Activated naive CD8-positive, alpha-beta T cell treated with anti-CD3 and anti-CD28 coated beads, Interleukin-2, amount 10 ng/mL, durations not matched to agents 7 days and 5 days (primary cell): ENCODE measurements at regions not wholly inside any gene's neighbourhood (a gene's known extent, or its start where the extent isn't known, plus 50 kb on each side); places are given as distances from the start of the nearest gene placed in this dataset.

Experiments
- ATAC-seq: fragments of 150-1000 bp; cut with Tn5 transposase; one replicate; pipeline ENCODE4 v1.10.0; 2021; ENCODE audit warnings: low read depth, moderate library complexity
- POLR2A ChIA-PET: fragments of 350-600 bp; sonication (Branson Sonifier 250); formaldehyde crosslinking; loops from one replicate; lab custom pipeline; 2021; ENCODE audit warnings: antibody characterized with exemption; lab: Charles Lee
- DNase-seq: peaks from one replicate; pipeline ENCODE4 v3.0.0; 2021
- H3K27ac Mint-ChIP-seq: one replicate; pipeline ENCODE4 v1.8.0; 2022; ENCODE audit warnings: mild to moderate bottlenecking, mixed read lengths
- H3K27me3 Mint-ChIP-seq: one replicate; pipeline ENCODE4 v1.8.0; 2022; ENCODE audit warnings: mild to moderate bottlenecking, moderate library complexity, mixed read lengths
- H3K36me3 Mint-ChIP-seq: one replicate; pipeline ENCODE4 v1.8.0; 2021; ENCODE audit warnings: mild to moderate bottlenecking, mixed read lengths
- H3K4me1 Mint-ChIP-seq: one replicate; pipeline ENCODE4 v1.8.0; 2021; ENCODE audit warnings: mixed read lengths
- H3K4me3 Mint-ChIP-seq: one replicate; pipeline ENCODE4 v1.8.0; 2022; ENCODE audit warnings: mild to moderate bottlenecking, moderate library complexity, mixed read lengths
- H3K9me3 Mint-ChIP-seq: one replicate; pipeline ENCODE4 v1.8.0; 2021; ENCODE audit warnings: mixed read lengths

- no peak for ATAC-seq
- H3K27me3 Mint-ChIP-seq, result no peaks in the 10 kb centered on the region
- no peak overlapping the region for H3K4me3 Mint-ChIP-seq
- H3K36me3 Mint-ChIP-seq, result no peaks in the 10 kb centered on the region
- no peak overlapping the region for H3K27ac Mint-ChIP-seq
- peaks cover 2% of the 10 kb centered on the region for H3K9me3 Mint-ChIP-seq
- POLR2A ChIA-PET, result no interaction called here
- no peaks in the 10 kb centered on the region for H3K4me1 Mint-ChIP-seq
- no peak for DNase-seq
Measured at GRCh38 chr11:28632338-28632737, 524.1 kb downstream of the METTL15 start.

GRCh38 chr11:28631148-28631547, 523.0 kb downstream of the METTL15 start:
- ATAC-seq (no peak), DNase-seq (no peak)
- Mint-ChIP-seq H3K9me3 (peaks cover 2% of the 10 kb centered on the region), H3K4me1 (no peaks in the 10 kb centered on the region), H3K4me3 (no peak overlapping the region), H3K27ac (no peak overlapping the region), H3K36me3 (no peaks in the 10 kb centered on the region), H3K27me3 (no peaks in the 10 kb centered on the region)
- POLR2A ChIA-PET, result no interaction called here

DNA sequence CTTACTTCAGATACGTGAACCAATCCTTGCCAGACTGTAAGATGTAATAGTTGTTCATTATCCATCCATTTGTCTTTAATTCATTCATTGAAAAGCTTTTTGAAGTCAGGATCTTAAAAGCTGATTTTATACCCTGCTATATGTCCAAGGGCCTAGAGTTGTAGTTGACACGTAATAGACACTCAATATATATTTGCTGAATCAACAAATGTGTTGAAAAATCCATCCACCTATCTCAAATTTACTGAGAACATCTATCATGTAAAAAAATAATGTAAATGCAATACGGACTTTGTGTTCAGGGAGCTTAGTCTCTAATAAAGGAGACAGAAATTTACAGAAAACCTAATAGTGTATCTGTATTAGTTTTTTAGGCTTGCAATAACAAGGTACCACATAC, 521.0 kb downstream of the METTL15 start:
- H3K9me3 Mint-ChIP-seq, result peaks cover 2% of the 10 kb centered on the region
- H3K4me3 Mint-ChIP-seq, result no peak overlapping the region
- ATAC-seq, result no peak

DNA sequence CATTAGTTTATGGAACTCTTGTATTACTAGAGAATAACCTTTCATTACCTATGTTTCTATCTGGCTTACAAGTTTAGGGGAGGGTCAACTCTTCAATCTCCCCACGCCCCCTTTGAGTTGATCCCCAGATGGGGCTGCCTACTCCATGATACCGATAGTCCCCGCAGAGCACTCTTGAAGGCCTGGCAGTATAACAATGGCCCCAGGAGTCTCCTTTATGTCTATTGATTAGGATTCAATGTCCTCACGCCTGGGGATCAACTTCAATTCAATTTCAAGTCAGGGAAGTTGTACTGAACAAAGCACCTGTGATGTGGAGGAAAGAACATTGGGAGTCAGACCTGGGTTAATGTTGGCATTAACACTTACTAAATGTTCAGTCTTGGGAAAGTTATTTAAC, 520.2 kb downstream of the METTL15 start:
- no peaks in the 10 kb centered on the region for H3K36me3 Mint-ChIP-seq

More for the DNA sequence above, 521.0 kb downstream of the METTL15 start:
- Mint-ChIP-seq H3K27me3 (no peaks in the 10 kb centered on the region), H3K27ac (no peak overlapping the region), H3K4me1 (no peaks in the 10 kb centered on the region), H3K36me3 (no peaks in the 10 kb centered on the region)
- POLR2A ChIA-PET, result no interaction called here
- no peak for DNase-seq

GRCh38 chr11:28627690-28628255, 519.6 kb downstream of the METTL15 start:
- Mint-ChIP-seq H3K4me1 (no peaks in the 10 kb centered on the region), H3K36me3 (no peaks in the 10 kb centered on the region), H3K4me3 (no peak overlapping the region), H3K9me3 (peaks cover 2% of the 10 kb centered on the region), H3K27me3 (no peaks in the 10 kb centered on the region), H3K27ac (no peak overlapping the region)
- DNase-seq, result no peak
- POLR2A ChIA-PET, result no interaction called here
- no peak for ATAC-seq

More for the DNA sequence above, 520.2 kb downstream of the METTL15 start:
- no peak for DNase-seq
- Mint-ChIP-seq H3K9me3 (peaks cover 2% of the 10 kb centered on the region), H3K4me1 (no peaks in the 10 kb centered on the region), H3K27ac (no peak overlapping the region), H3K4me3 (no peak overlapping the region), H3K27me3 (no peaks in the 10 kb centered on the region)
- POLR2A ChIA-PET, result no interaction called here
- no peak for ATAC-seq

GRCh38 chr11:28625532-28625931, 517.3 kb downstream of the METTL15 start:
- POLR2A ChIA-PET, result no interaction called here
- no peaks in the 10 kb centered on the region for H3K27me3 Mint-ChIP-seq
- H3K27ac Mint-ChIP-seq, result no peak overlapping the region
- H3K9me3 Mint-ChIP-seq, result peaks cover 3% of the 10 kb centered on the region
- H3K36me3 Mint-ChIP-seq, result no peaks in the 10 kb centered on the region
- ATAC-seq (no peak), DNase-seq (no peak)
- no peak overlapping the region for H3K4me3 Mint-ChIP-seq
- H3K4me1 Mint-ChIP-seq, result no peaks in the 10 kb centered on the region

- Mint-ChIP-seq H3K4me3 (no peak overlapping the region), H3K27ac (no peak overlapping the region), H3K27me3 (no peaks in the 10 kb centered on the region), H3K9me3 (peaks cover 3% of the 10 kb centered on the region), H3K36me3 (no peaks in the 10 kb centered on the region), H3K4me1 (no peaks in the 10 kb centered on the region)
- DNase-seq (no peak), ATAC-seq (no peak)
- POLR2A ChIA-PET, result no interaction called here
Measured at GRCh38 chr11:28621753-28622152, 513.6 kb downstream of the METTL15 start.

GRCh38 chr11:28619846-28620540, 511.8 kb downstream of the METTL15 start:
- POLR2A ChIA-PET, result no interaction called here
- no peak for DNase-seq
- H3K36me3 Mint-ChIP-seq, result no peaks in the 10 kb centered on the region
- H3K4me1 Mint-ChIP-seq, result no peaks in the 10 kb centered on the region
- H3K27ac Mint-ChIP-seq, result no peak overlapping the region
- H3K27me3 Mint-ChIP-seq, result no peaks in the 10 kb centered on the region
- H3K9me3 Mint-ChIP-seq, result peaks cover 3% of the 10 kb centered on the region
- no peak overlapping the region for H3K4me3 Mint-ChIP-seq
- ATAC-seq, result no peak

- Mint-ChIP-seq H3K4me1 (no peaks in the 10 kb centered on the region), H3K9me3 (peaks cover 3% of the 10 kb centered on the region), H3K27me3 (no peaks in the 10 kb centered on the region), H3K36me3 (no peaks in the 10 kb centered on the region), H3K27ac (no peak overlapping the region), H3K4me3 (no peak overlapping the region)
- no peak for ATAC-seq
- no peak for DNase-seq
- POLR2A ChIA-PET, result no interaction called here
Measured at GRCh38 chr11:28618416-28618815, 510.2 kb downstream of the METTL15 start.

DNA sequence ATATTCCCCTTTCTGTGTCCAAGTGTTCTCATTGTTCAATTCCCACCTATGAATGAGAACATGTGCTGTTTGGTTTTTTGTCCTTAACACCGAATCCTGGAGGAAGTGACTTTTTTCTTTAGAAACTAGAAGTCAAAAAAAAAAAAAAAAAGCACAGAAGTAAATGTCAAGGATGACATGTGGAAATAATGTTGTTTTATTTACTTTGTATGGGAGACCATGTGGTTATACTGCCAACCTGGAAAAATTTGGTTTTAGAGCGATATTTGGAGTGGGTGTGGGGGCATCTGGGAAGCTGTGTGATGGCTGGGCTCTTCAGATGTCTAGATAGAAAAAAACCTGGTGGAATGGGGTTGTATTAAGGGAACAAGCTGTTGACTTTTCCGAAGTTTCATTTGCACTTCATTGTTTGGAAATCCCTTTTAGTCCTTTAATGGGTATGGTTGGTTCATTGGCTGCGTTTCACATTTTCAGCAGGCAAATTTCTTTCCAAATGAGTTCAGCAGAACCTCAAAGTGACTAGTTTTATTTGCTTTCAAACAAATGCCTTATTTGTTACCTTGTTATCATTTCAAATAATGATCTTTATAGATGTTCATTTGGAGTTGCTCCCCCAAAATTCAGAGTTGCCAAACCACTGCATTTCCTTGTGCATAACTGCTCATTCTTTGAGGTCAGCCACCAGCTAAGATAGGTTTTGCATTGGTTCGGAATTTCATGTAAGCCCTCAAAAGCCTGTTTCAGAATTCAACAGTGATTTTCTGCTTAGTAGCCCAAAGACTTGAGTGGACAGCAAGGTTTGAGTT, 508.2 kb downstream of the METTL15 start:
- no peak overlapping the region for H3K4me3 Mint-ChIP-seq
- no peak overlapping the region for H3K27ac Mint-ChIP-seq
- H3K36me3 Mint-ChIP-seq, result no peaks in the 10 kb centered on the region
- no peak for DNase-seq
- ATAC-seq, result no peak
- H3K27me3 Mint-ChIP-seq, result no peaks in the 10 kb centered on the region
- H3K9me3 Mint-ChIP-seq, result no peaks in the 10 kb centered on the region
- no peaks in the 10 kb centered on the region for H3K4me1 Mint-ChIP-seq
- POLR2A ChIA-PET, result no interaction called here

- ATAC-seq (no peak), DNase-seq (no peak)
- POLR2A ChIA-PET, result no interaction called here
- no peaks in the 10 kb centered on the region for H3K4me1 Mint-ChIP-seq
- no peak overlapping the region for H3K4me3 Mint-ChIP-seq
- H3K36me3 Mint-ChIP-seq, result no peaks in the 10 kb centered on the region
- H3K9me3 Mint-ChIP-seq, result no peaks in the 10 kb centered on the region
- H3K27ac Mint-ChIP-seq, result no peak overlapping the region
- H3K27me3 Mint-ChIP-seq, result no peaks in the 10 kb centered on the region
Measured at GRCh38 chr11:28615542-28615941, 507.4 kb downstream of the METTL15 start.

GRCh38 chr11:28606930-28607329, 498.7 kb downstream of the METTL15 start:
- no peak for ATAC-seq
- no peaks in the 10 kb centered on the region for H3K9me3 Mint-ChIP-seq
- no peaks in the 10 kb centered on the region for H3K36me3 Mint-ChIP-seq
- H3K4me1 Mint-ChIP-seq, result no peaks in the 10 kb centered on the region
- no peak for DNase-seq
- H3K27me3 Mint-ChIP-seq, result no peaks in the 10 kb centered on the region
- no peak overlapping the region for H3K4me3 Mint-ChIP-seq
- POLR2A ChIA-PET, result no interaction called here
- H3K27ac Mint-ChIP-seq, result no peak overlapping the region

- H3K36me3 Mint-ChIP-seq, result no peaks in the 10 kb centered on the region
- no peaks in the 10 kb centered on the region for H3K27me3 Mint-ChIP-seq
- no peak for DNase-seq
- H3K27ac Mint-ChIP-seq, result no peak overlapping the region
- no peaks in the 10 kb centered on the region for H3K4me1 Mint-ChIP-seq
- ATAC-seq, result no peak
- POLR2A ChIA-PET, result no interaction called here
- H3K9me3 Mint-ChIP-seq, result no peaks in the 10 kb centered on the region
- no peak overlapping the region for H3K4me3 Mint-ChIP-seq
Measured at GRCh38 chr11:28599656-28600055, 491.5 kb downstream of the METTL15 start.

- Mint-ChIP-seq H3K4me3 (no peak overlapping the region), H3K36me3 (no peaks in the 10 kb centered on the region), H3K9me3 (no peaks in the 10 kb centered on the region), H3K4me1 (no peaks in the 10 kb centered on the region), H3K27ac (no peak overlapping the region), H3K27me3 (no peaks in the 10 kb centered on the region)
- ATAC-seq (no peak), DNase-seq (no peak)
- POLR2A ChIA-PET, result no interaction called here
Measured at GRCh38 chr11:28598531-28598930, 490.3 kb downstream of the METTL15 start.
